ENCODE measurements at regions not wholly inside any gene's neighbourhood (a gene's known extent, or its start where the extent isn't known, plus 50 kb on each side); places are given as distances from the start of the nearest gene placed in this dataset.

DNA sequence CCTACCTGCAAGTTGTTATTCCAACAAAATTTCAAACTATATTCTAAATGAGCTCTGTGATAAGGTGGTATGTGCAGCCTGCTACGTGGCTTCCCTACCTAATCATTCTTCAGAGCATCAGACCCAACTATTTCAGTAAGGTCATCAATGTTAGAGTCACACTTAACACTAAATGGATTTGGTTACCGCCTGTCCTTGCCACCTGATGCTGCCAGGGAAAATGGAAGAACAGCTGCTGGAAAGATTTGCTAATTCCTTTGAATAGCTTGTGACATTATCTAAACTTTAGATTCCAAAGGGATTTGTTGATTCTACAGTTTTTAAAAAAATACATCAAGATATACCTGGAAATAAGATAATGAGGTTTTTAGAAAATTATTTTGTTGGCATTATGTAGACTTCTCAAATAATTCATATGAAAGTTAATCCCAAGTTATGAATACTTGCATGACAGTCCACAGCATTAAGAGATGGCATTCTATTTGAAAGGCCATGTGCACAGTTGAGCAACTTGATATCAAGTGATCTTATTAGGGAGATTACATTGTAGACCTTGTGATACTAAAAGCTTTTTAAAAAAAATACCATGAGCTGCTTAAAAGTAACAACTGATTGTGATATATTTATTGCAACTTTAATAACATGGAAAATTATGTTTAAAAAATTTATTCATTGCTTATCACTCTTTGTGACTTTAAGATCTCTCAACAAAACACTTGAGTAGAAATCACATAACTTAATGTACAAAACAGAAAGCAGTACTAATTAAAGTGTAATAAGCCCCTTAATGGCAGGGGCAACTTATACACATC is 98.3 kb upstream of the UGP2 start:
- TF ChIP-seq, protein P1, sequence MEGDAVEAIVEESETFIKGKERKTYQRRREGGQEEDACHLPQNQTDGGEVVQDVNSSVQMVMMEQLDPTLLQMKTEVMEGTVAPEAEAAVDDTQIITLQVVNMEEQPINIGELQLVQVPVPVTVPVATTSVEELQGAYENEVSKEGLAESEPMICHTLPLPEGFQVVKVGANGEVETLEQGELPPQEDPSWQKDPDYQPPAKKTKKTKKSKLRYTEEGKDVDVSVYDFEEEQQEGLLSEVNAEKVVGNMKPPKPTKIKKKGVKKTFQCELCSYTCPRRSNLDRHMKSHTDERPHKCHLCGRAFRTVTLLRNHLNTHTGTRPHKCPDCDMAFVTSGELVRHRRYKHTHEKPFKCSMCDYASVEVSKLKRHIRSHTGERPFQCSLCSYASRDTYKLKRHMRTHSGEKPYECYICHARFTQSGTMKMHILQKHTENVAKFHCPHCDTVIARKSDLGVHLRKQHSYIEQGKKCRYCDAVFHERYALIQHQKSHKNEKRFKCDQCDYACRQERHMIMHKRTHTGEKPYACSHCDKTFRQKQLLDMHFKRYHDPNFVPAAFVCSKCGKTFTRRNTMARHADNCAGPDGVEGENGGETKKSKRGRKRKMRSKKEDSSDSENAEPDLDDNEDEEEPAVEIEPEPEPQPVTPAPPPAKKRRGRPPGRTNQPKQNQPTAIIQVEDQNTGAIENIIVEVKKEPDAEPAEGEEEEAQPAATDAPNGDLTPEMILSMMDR (IDR thresholded peaks at IDR 0.05): no peak
- TF ChIP-seq POLR2A (IDR thresholded peaks at IDR 0.05): no peak
